ENCODE measurements at regions not wholly inside any gene's neighbourhood (a gene's known extent, or its start where the extent isn't known, plus 50 kb on each side); places are given as distances from the start of the nearest gene placed in this dataset.
"Not testable (repeated sequence)": the region's sequence is repeated elsewhere in the genome, so short reads cannot be mapped to it uniquely, and the experiment has no call there.

- DNase-seq = no peak
Observed at GRCh38 chr9:38518826-38519225, 94.6 kb upstream of the IGFBPL1 start.

GRCh38 chr9:38516273-38516672 is 92.0 kb upstream of the IGFBPL1 start:
- DNase-seq = not testable (repeated sequence)

- not testable (repeated sequence) for DNase-seq
Observed at GRCh38 chr9:38515055-38515454, 90.8 kb upstream of the IGFBPL1 start.

- DNase-seq = not testable (repeated sequence)
Observed at GRCh38 chr9:38510340-38510739, 86.1 kb upstream of the IGFBPL1 start.

- DNase-seq = no peak
Observed at GRCh38 chr9:38507587-38507986, 83.3 kb upstream of the IGFBPL1 start.

- not testable (repeated sequence) for DNase-seq
Observed at GRCh38 chr9:38500171-38500570, 75.9 kb upstream of the IGFBPL1 start.

GRCh38 chr9:38498551-38498950 is 74.3 kb upstream of the IGFBPL1 start:
- not testable (repeated sequence) for DNase-seq

GRCh38 chr9:38489057-38489456 is 64.8 kb upstream of the IGFBPL1 start:
- DNase-seq = no peak

GRCh38 chr9:38488156-38488698 is 64.0 kb upstream of the IGFBPL1 start:
- DNase-seq = no peak

- not testable (repeated sequence) for DNase-seq
Observed at GRCh38 chr9:38487418-38488155, 63.3 kb upstream of the IGFBPL1 start.

- DNase-seq = no peak
Observed at GRCh38 chr9:38486837-38487236, 62.6 kb upstream of the IGFBPL1 start.

- DNase-seq = no peak
Observed at GRCh38 chr9:38486056-38486615, 61.9 kb upstream of the IGFBPL1 start.

GRCh38 chr9:38484076-38484665 is 59.9 kb upstream of the IGFBPL1 start:
- not testable (repeated sequence) for DNase-seq

- DNase-seq = no peak
Observed at GRCh38 chr9:38482918-38483592, 58.8 kb upstream of the IGFBPL1 start.

- no peak for DNase-seq
Observed at GRCh38 chr9:38478211-38478610, 54.0 kb upstream of the IGFBPL1 start.

GRCh38 chr9:38474476-38474875 is 50.2 kb upstream of the IGFBPL1 start:
- peak; percentile 55 for DNase-seq

All from NCI-H1105 (cell line).